HPDE6-E6E7 (cell line): ENCODE measurements at regions not wholly inside any gene's neighbourhood (a gene's known extent, or its start where the extent isn't known, plus 50 kb on each side); places are given as distances from the start of the nearest gene placed in this dataset.
"Not testable (repeated sequence)": the region's sequence is repeated elsewhere in the genome, so short reads cannot be mapped to it uniquely, and the experiment has no call there.

Experiments
- DNase-seq: peaks from one replicate; pipeline ENCODE4 v3.0.0; 2011; ENCODE audit warnings: missing footprints; ENCODE audit errors: extremely low spot score

GRCh38 chr12:69028941-69029729 lies 96.2 kb upstream of the CPM start:
- DNase-seq: no peak

GRCh38 chr12:69030321-69030720 lies 97.3 kb upstream of the CPM start:
- no peak for DNase-seq

GRCh38 chr12:69036533-69036932 lies 103.6 kb upstream of the CPM start:
- no peak for DNase-seq

GRCh38 chr12:69036999-69037398 lies 104.0 kb upstream of the CPM start:
- DNase-seq: no peak

GRCh38 chr12:69039911-69040310 lies 106.9 kb upstream of the CPM start:
- DNase-seq: no peak

GRCh38 chr12:69042557-69042956 lies 109.6 kb upstream of the CPM start:
- no peak for DNase-seq

- no peak for DNase-seq
Observed at GRCh38 chr12:69042970-69043369, 110.0 kb upstream of the CPM start.

- DNase-seq: no peak
Observed at GRCh38 chr12:69044887-69045286, 111.9 kb upstream of the CPM start.

GRCh38 chr12:69045430-69045829 lies 112.5 kb upstream of the CPM start:
- DNase-seq: no peak

- DNase-seq: no peak
Observed at GRCh38 chr12:69046363-69046762, 113.4 kb upstream of the CPM start.

GRCh38 chr12:69046920-69047319 lies 113.9 kb upstream of the CPM start:
- no peak for DNase-seq

- DNase-seq: no peak
Observed at GRCh38 chr12:69047990-69048389, 115.0 kb upstream of the CPM start.

- not testable (repeated sequence) for DNase-seq
Observed at GRCh38 chr12:69049855-69050254, 116.9 kb upstream of the CPM start.

- DNase-seq: no peak
Observed at GRCh38 chr12:69052613-69053408, 119.8 kb upstream of the CPM start.

- DNase-seq: no peak
Observed at GRCh38 chr12:69054343-69055056, 121.5 kb upstream of the CPM start.

GRCh38 chr12:69055280-69055679 lies 122.3 kb upstream of the CPM start:
- no peak for DNase-seq

- no peak for DNase-seq
Observed at GRCh38 chr12:69055706-69056105, 122.7 kb upstream of the CPM start.

GRCh38 chr12:69056743-69057515 lies 124.0 kb upstream of the CPM start:
- DNase-seq: no peak

- no peak for DNase-seq
Observed at GRCh38 chr12:69057742-69058141, 124.8 kb upstream of the CPM start.

GRCh38 chr12:69059465-69060457 lies 126.8 kb upstream of the CPM start:
- peak; percentile 73 for DNase-seq
